ENCODE measurements at regions not wholly inside any gene's neighbourhood (a gene's known extent, or its start where the extent isn't known, plus 50 kb on each side); places are given as distances from the start of the nearest gene placed in this dataset. TPM values are rescaled to one million over a fixed set of nuclear protein-coding genes. Genes with fewer than 3 reads are reported as not detected.

- TF ChIP-seq FOXA2 (IDR thresholded peaks at IDR 0.05) = no peak
These were observed 52.5 kb upstream of the INTU start (continued) for GRCh38 chr4:127580300-127580699.

GRCh38 chr4:127580891-127581290, 51.9 kb upstream of the INTU start:
- TF ChIP-seq NR2F2 (IDR thresholded peaks at IDR 0.05) = no peak
- TF ChIP-seq TAF1 (conservative IDR thresholded peaks at IDR 0.05) = no peak
- no peak for TF ChIP-seq HNF4G (IDR thresholded peaks at IDR 0.05)
- TF ChIP-seq RXRA (IDR thresholded peaks at IDR 0.05) = no peak
- no peak for TF ChIP-seq ZBTB33 (IDR thresholded peaks at IDR 0.05)
- no peak for TF ChIP-seq JUND (IDR thresholded peaks at IDR 0.05)
- no peak for TF ChIP-seq HNF4A (conservative IDR thresholded peaks at IDR 0.05)
- no peak for TF ChIP-seq FOXA2 (IDR thresholded peaks at IDR 0.05)
- no peak for TF ChIP-seq MAX (IDR thresholded peaks at IDR 0.05)
- TF ChIP-seq, protein P1, sequence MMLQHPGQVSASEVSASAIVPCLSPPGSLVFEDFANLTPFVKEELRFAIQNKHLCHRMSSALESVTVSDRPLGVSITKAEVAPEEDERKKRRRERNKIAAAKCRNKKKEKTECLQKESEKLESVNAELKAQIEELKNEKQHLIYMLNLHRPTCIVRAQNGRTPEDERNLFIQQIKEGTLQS (IDR thresholded peaks at IDR 0.05) = no peak
- no peak for TF ChIP-seq YY1 (IDR thresholded peaks at IDR 0.05)
- no peak for TF ChIP-seq REST (IDR thresholded peaks at IDR 0.05)
- TF ChIP-seq GABPA (IDR thresholded peaks at IDR 0.05 in 1 of 2, conservative IDR thresholded peaks at IDR 0.05 in 1 of 2) = no peak
- no peak for TF ChIP-seq RAD21 (IDR thresholded peaks at IDR 0.05)
- TF ChIP-seq SP1 (IDR thresholded peaks at IDR 0.05) = no peak
- no peak for TF ChIP-seq FOXA1 (IDR thresholded peaks at IDR 0.05)
- no peak for TF ChIP-seq EGR1 (IDR thresholded peaks at IDR 0.05; ENCODE audit: low read depth in 2 of 2)
- no peak for TF ChIP-seq CTCF (IDR thresholded peaks at IDR 0.05; ENCODE audit: low read depth, low read length, missing input control)
- no peak overlapping the region for H3K9ac ChIP-seq (ENCODE audit: low read depth in 1 of 2, low read length in 2 of 2)
- H3K27ac ChIP-seq (ENCODE audit: low read depth in 1 of 2, low read length in 2 of 2) = no peak overlapping the region
- DNase-seq (ENCODE audit: low spot score) = no peak
- H3K4me1 ChIP-seq (ENCODE audit: control insufficient read depth in 4 of 4, insufficient read depth in 4 of 4, low read length in 3 of 4) = no peaks in the 10 kb centered on the region
- no peaks in the 10 kb centered on the region for H3K36me3 ChIP-seq (ENCODE audit: control insufficient read depth in 4 of 4, insufficient read depth in 3 of 4, low read depth in 1 of 4, low read length in 3 of 4)
- no peaks in the 10 kb centered on the region for H3K9me3 ChIP-seq (ENCODE audit: control insufficient read depth in 4 of 4, low read length in 3 of 4)
- H3K4me3 ChIP-seq (ENCODE audit: low read depth in 1 of 3, low read length in 3 of 3) = no peak overlapping the region
- H3K27me3 ChIP-seq (ENCODE audit: control insufficient read depth in 4 of 4, insufficient read depth in 4 of 4, low read length in 3 of 4) = no peaks in the 10 kb centered on the region
- 86% methylated on average over 2 of the region's 2 CpGs for WGBS

Small RNA genes in the stretch of these regions (small RNA-seq; reads per million reads assigned to genes)
- gene RF00019 = not detected
